Naive B cell (primary cell): ENCODE measurements at regions not wholly inside any gene's neighbourhood (a gene's known extent, or its start where the extent isn't known, plus 50 kb on each side); places are given as distances from the start of the nearest gene placed in this dataset.
A peak's percentile ranks its signal among the peaks of the same experiment; 100 is the strongest.

ENCODE experiments used
- ATAC-seq, 2 donors: fragments of 150-1000 bp; cut with Tn5 transposase; 2 replicates each; pipeline ENCODE4 v1.10.0; 2021; ENCODE audit warnings: low read depth in 2 of 2, mild to moderate bottlenecking in 2 of 2, moderate library complexity in 2 of 2
- DNase-seq: peaks from one replicate; pipeline ENCODE4 v3.0.0; 2022
- H3K27ac Mint-ChIP-seq, 6 donors: one replicate each; pipeline ENCODE4 v1.8.0; 2020 to 2022; ENCODE audit warnings: mild to moderate bottlenecking in 6 of 6, mixed read lengths in 6 of 6, moderate library complexity in 5 of 6, inconsistent platforms in 2 of 6
- H3K27me3 Mint-ChIP-seq, 3 donors: one replicate each; pipeline ENCODE4 v1.8.0; 2021 to 2022; ENCODE audit warnings: mixed read lengths in 3 of 3, mild to moderate bottlenecking in 1 of 3
- H3K36me3 Mint-ChIP-seq, 2 donors: one replicate each; pipeline ENCODE4 v1.8.0; 2020 to 2022; ENCODE audit warnings: mixed read lengths in 2 of 2, inconsistent platforms in 1 of 2, mild to moderate bottlenecking in 1 of 2
- H3K4me1 Mint-ChIP-seq, 3 donors: one replicate each; pipeline ENCODE4 v1.8.0; 2020 to 2022; ENCODE audit warnings: mixed read lengths in 3 of 3, inconsistent platforms in 1 of 3, mild to moderate bottlenecking in 1 of 3, moderate library complexity in 1 of 3
- H3K4me3 Mint-ChIP-seq, 8 donors: one replicate each; pipeline ENCODE4 v1.8.0; 2020 to 2022; ENCODE audit warnings: mild to moderate bottlenecking in 8 of 8, mixed read lengths in 8 of 8, moderate library complexity in 8 of 8, inconsistent platforms in 2 of 8
- H3K9me3 Mint-ChIP-seq, 7 donors: one replicate each; pipeline ENCODE4 v1.8.0; 2020 to 2022; ENCODE audit warnings: mixed read lengths in 7 of 7, mild to moderate bottlenecking in 5 of 7, inconsistent platforms in 2 of 7, moderate library complexity in 1 of 7

GRCh38 chr5:144085381-144085780 lies 85.1 kb downstream of the YIPF5 start:
- Mint-ChIP-seq H3K4me1 (peaks cover 0 to 6% (median 0%) of the 10 kb centered on the region in 3 donors), H3K36me3 (no peaks in the 10 kb centered on the region), H3K4me3 (no peak overlapping the region), H3K27me3 (peaks cover 0 to 5% (median 0%) of the 10 kb centered on the region in 3 donors), H3K9me3 (peaks cover 0 to 24% (median 18%) of the 10 kb centered on the region in 7 donors), H3K27ac (no peak overlapping the region)
- DNase-seq (no peak), ATAC-seq (no peak)

- Mint-ChIP-seq H3K27ac (no peak overlapping the region), H3K9me3 (peaks cover 0 to 15% (median 12%) of the 10 kb centered on the region in 7 donors), H3K36me3 (no peaks in the 10 kb centered on the region), H3K27me3 (peaks cover 0 to 5% (median 0%) of the 10 kb centered on the region in 3 donors), H3K4me1 (peaks cover 0 to 6% (median 0%) of the 10 kb centered on the region in 3 donors), H3K4me3 (no peak overlapping the region)
- no peak for DNase-seq
- ATAC-seq, result no peak
Observed at GRCh38 chr5:144086295-144086694, 84.2 kb downstream of the YIPF5 start.

GRCh38 chr5:144087576-144087975 lies 82.9 kb downstream of the YIPF5 start:
- Mint-ChIP-seq H3K36me3 (no peaks in the 10 kb centered on the region), H3K4me1 (peaks cover 0 to 6% (median 0%) of the 10 kb centered on the region in 3 donors), H3K9me3 (peaks cover 0 to 2% (median under 1%) of the 10 kb centered on the region in 7 donors), H3K27ac (no peak overlapping the region), H3K27me3 (peaks cover 0 to under 1% (median 0%) of the 10 kb centered on the region in 3 donors), H3K4me3 (no peak overlapping the region)
- DNase-seq (no peak), ATAC-seq (no peak)

GRCh38 chr5:144088206-144089064 lies 82.0 kb downstream of the YIPF5 start:
- ATAC-seq (no peak), DNase-seq (no peak)
- no peak overlapping the region for H3K4me3 Mint-ChIP-seq
- peaks cover 0 to 11% (median 3%) of the 10 kb centered on the region in 3 donors for H3K4me1 Mint-ChIP-seq
- H3K27me3 Mint-ChIP-seq, result no peaks in the 10 kb centered on the region
- H3K27ac Mint-ChIP-seq, result no peak overlapping the region
- H3K9me3 Mint-ChIP-seq, result no peaks in the 10 kb centered on the region
- no peaks in the 10 kb centered on the region for H3K36me3 Mint-ChIP-seq

- H3K27ac Mint-ChIP-seq, result no peak overlapping the region
- no peak overlapping the region for H3K4me3 Mint-ChIP-seq
- no peaks in the 10 kb centered on the region for H3K9me3 Mint-ChIP-seq
- peaks cover 6 to 17% (median 8%) of the 10 kb centered on the region in 3 donors for H3K4me1 Mint-ChIP-seq
- DNase-seq (no peak), ATAC-seq (peak in 1 of 2 donors; percentile 21)
- no peaks in the 10 kb centered on the region for H3K27me3 Mint-ChIP-seq
- no peaks in the 10 kb centered on the region for H3K36me3 Mint-ChIP-seq
Observed at GRCh38 chr5:144089401-144090021, 80.9 kb downstream of the YIPF5 start.

GRCh38 chr5:144092508-144092907 lies 78.0 kb downstream of the YIPF5 start:
- Mint-ChIP-seq H3K9me3 (peaks cover 0 to 17% (median 2%) of the 10 kb centered on the region in 7 donors), H3K27ac (no peak overlapping the region), H3K4me3 (no peak overlapping the region), H3K36me3 (peaks cover 0 to 4% of the 10 kb centered on the region in 2 donors), H3K4me1 (peaks cover 6 to 17% (median 8%) of the 10 kb centered on the region in 3 donors), H3K27me3 (peaks cover 0 to under 1% (median under 1%) of the 10 kb centered on the region in 3 donors)
- no peak for DNase-seq
- ATAC-seq, result no peak

GRCh38 chr5:144093400-144093799 lies 77.1 kb downstream of the YIPF5 start:
- no peak for ATAC-seq
- H3K9me3 Mint-ChIP-seq, result peaks cover 0 to 21% (median 4%) of the 10 kb centered on the region in 7 donors
- peaks cover 0 to 7% (median 3%) of the 10 kb centered on the region in 3 donors for H3K27me3 Mint-ChIP-seq
- H3K27ac Mint-ChIP-seq, result no peak overlapping the region
- DNase-seq, result no peak
- H3K4me1 Mint-ChIP-seq, result peaks cover 6 to 17% (median 8%) of the 10 kb centered on the region in 3 donors
- no peak overlapping the region for H3K4me3 Mint-ChIP-seq
- peaks cover 0 to 4% of the 10 kb centered on the region in 2 donors for H3K36me3 Mint-ChIP-seq

- ATAC-seq (no peak), DNase-seq (no peak)
- Mint-ChIP-seq H3K4me3 (no peak overlapping the region), H3K27me3 (peaks cover 0 to 7% (median 3%) of the 10 kb centered on the region in 3 donors), H3K36me3 (peaks cover 0 to 4% of the 10 kb centered on the region in 2 donors), H3K9me3 (peaks cover 0 to 21% (median 4%) of the 10 kb centered on the region in 7 donors), H3K4me1 (peaks cover 6 to 17% (median 8%) of the 10 kb centered on the region in 3 donors), H3K27ac (peak overlapping the region in 1 of 6 donors; percentile 54)
Observed at GRCh38 chr5:144093868-144094267, 76.6 kb downstream of the YIPF5 start.

GRCh38 chr5:144100702-144101101 lies 69.8 kb downstream of the YIPF5 start:
- no peak for DNase-seq
- peaks cover 0 to 7% (median 3%) of the 10 kb centered on the region in 3 donors for H3K27me3 Mint-ChIP-seq
- H3K9me3 Mint-ChIP-seq, result peaks cover 0 to 14% (median 3%) of the 10 kb centered on the region in 7 donors
- no peak overlapping the region for H3K4me3 Mint-ChIP-seq
- H3K36me3 Mint-ChIP-seq, result no peaks in the 10 kb centered on the region
- ATAC-seq, result no peak
- H3K4me1 Mint-ChIP-seq, result no peaks in the 10 kb centered on the region
- no peak overlapping the region for H3K27ac Mint-ChIP-seq

- Mint-ChIP-seq H3K9me3 (peaks cover 0 to 11% (median 3%) of the 10 kb centered on the region in 7 donors), H3K27ac (no peak overlapping the region), H3K27me3 (peaks cover 0 to 7% (median 3%) of the 10 kb centered on the region in 3 donors), H3K4me1 (no peaks in the 10 kb centered on the region), H3K36me3 (no peaks in the 10 kb centered on the region), H3K4me3 (no peak overlapping the region)
- no peak for DNase-seq
- ATAC-seq, result no peak
Observed at GRCh38 chr5:144101616-144102015, 68.8 kb downstream of the YIPF5 start.

- H3K36me3 Mint-ChIP-seq, result no peaks in the 10 kb centered on the region
- no peak overlapping the region for H3K27ac Mint-ChIP-seq
- DNase-seq (no peak), ATAC-seq (no peak)
- no peak overlapping the region for H3K4me3 Mint-ChIP-seq
- H3K4me1 Mint-ChIP-seq, result no peaks in the 10 kb centered on the region
- H3K9me3 Mint-ChIP-seq, result peaks cover 0 to 8% (median 3%) of the 10 kb centered on the region in 7 donors
- peaks cover 0 to 7% (median 3%) of the 10 kb centered on the region in 3 donors for H3K27me3 Mint-ChIP-seq
Observed at GRCh38 chr5:144102361-144102760, 68.1 kb downstream of the YIPF5 start.

GRCh38 chr5:144102979-144103378 lies 67.5 kb downstream of the YIPF5 start:
- H3K4me1 Mint-ChIP-seq, result no peaks in the 10 kb centered on the region
- no peak overlapping the region for H3K4me3 Mint-ChIP-seq
- H3K9me3 Mint-ChIP-seq, result peaks cover 0 to 3% (median 0%) of the 10 kb centered on the region in 7 donors
- H3K27ac Mint-ChIP-seq, result no peak overlapping the region
- DNase-seq, result no peak
- peaks cover 0 to 1% (median 0%) of the 10 kb centered on the region in 3 donors for H3K27me3 Mint-ChIP-seq
- no peaks in the 10 kb centered on the region for H3K36me3 Mint-ChIP-seq
- no peak for ATAC-seq

- DNase-seq (no peak), ATAC-seq (no peak)
- Mint-ChIP-seq H3K4me1 (no peaks in the 10 kb centered on the region), H3K27ac (no peak overlapping the region), H3K36me3 (no peaks in the 10 kb centered on the region), H3K9me3 (no peaks in the 10 kb centered on the region), H3K4me3 (no peak overlapping the region), H3K27me3 (peaks cover 0 to under 1% (median 0%) of the 10 kb centered on the region in 3 donors)
Observed at GRCh38 chr5:144103611-144104485, 66.6 kb downstream of the YIPF5 start.
